Fibroblast of gingiva (primary cell): ENCODE measurements at regions not wholly inside any gene's neighbourhood (a gene's known extent, or its start where the extent isn't known, plus 50 kb on each side); places are given as distances from the start of the nearest gene placed in this dataset.
"Not testable (repeated sequence)": the region's sequence is repeated elsewhere in the genome, so short reads cannot be mapped to it uniquely, and the experiment has no call there.

ENCODE experiments used
- DNase-seq: peaks from one replicate; pipeline ENCODE4 v3.0.0-alpha.2; 2011; ENCODE audit warnings: low read depth

- peak; percentile 72 for DNase-seq
Measured at GRCh38 chr12:25424211-25424731, 128.8 kb downstream of the LMNTD1 start.

GRCh38 chr12:25423355-25424050 lies 129.6 kb downstream of the LMNTD1 start:
- DNase-seq = no peak

GRCh38 chr12:25422241-25422640 lies 130.8 kb downstream of the LMNTD1 start:
- DNase-seq = no peak

- DNase-seq = no peak
Measured at GRCh38 chr12:25421651-25422167, 131.4 kb downstream of the LMNTD1 start.

GRCh38 chr12:25420116-25420515 lies 133.0 kb downstream of the LMNTD1 start:
- DNase-seq = no peak

- no peak for DNase-seq
Measured at GRCh38 chr12:25419595-25419994, 133.5 kb downstream of the LMNTD1 start.

GRCh38 chr12:25417071-25417470 lies 136.0 kb downstream of the LMNTD1 start:
- no peak for DNase-seq

- DNase-seq = peak; percentile 12
Measured at GRCh38 chr12:25416516-25416915, 136.6 kb downstream of the LMNTD1 start.

GRCh38 chr12:25415004-25415403 lies 138.1 kb downstream of the LMNTD1 start:
- DNase-seq = no peak

- DNase-seq = no peak
Measured at GRCh38 chr12:25412735-25413134, 140.3 kb downstream of the LMNTD1 start.

GRCh38 chr12:25404955-25405354 lies 148.1 kb downstream of the LMNTD1 start:
- DNase-seq = no peak

- DNase-seq = no peak
Measured at GRCh38 chr12:25401547-25402345, 151.0 kb upstream of the KRAS start.

GRCh38 chr12:25397001-25397400 lies 146.3 kb upstream of the KRAS start:
- DNase-seq = no peak

GRCh38 chr12:25395227-25395626 lies 144.5 kb upstream of the KRAS start:
- DNase-seq = no peak

- not testable (repeated sequence) for DNase-seq
Measured at GRCh38 chr12:25394775-25395174, 144.0 kb upstream of the KRAS start.

- DNase-seq = no peak
Measured at GRCh38 chr12:25394025-25394424, 143.3 kb upstream of the KRAS start.

GRCh38 chr12:25391346-25391745 lies 140.6 kb upstream of the KRAS start:
- not testable (repeated sequence) for DNase-seq

GRCh38 chr12:25388183-25388582 lies 137.5 kb upstream of the KRAS start:
- DNase-seq = no peak

- DNase-seq = no peak
Measured at GRCh38 chr12:25387732-25388050, 137.0 kb upstream of the KRAS start.

- DNase-seq = peak; percentile 82
Measured at GRCh38 chr12:25386831-25387731, 136.4 kb upstream of the KRAS start.

GRCh38 chr12:25384893-25385248 lies 134.1 kb upstream of the KRAS start:
- no peak for DNase-seq
